ENCODE measurements at regions not wholly inside any gene's neighbourhood (a gene's known extent, or its start where the extent isn't known, plus 50 kb on each side); places are given as distances from the start of the nearest gene placed in this dataset.
A peak's percentile ranks its signal among the peaks of the same experiment; 100 is the strongest.

DNA sequence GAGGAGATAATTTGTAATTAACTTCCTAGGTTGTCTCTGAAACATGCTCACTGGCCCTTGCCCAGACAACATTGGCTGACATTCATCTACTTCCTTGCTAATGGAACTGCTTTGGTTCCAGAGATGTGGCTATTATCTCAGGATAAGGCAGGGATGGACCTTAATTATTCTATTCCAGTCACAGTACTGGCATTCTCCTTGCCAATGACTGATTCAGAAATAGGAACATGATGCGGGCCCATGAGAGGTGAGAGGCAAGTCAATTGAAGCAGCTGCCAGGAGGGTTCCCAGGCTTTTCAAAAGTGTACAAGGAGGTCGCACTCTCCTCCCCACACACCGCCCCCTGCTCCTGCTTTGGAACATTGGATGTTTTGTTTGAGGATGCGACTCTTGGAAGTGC lies 109.6 kb upstream of the DGKB start:
- H3K27ac ChIP-seq: no peak overlapping the region
- H3K27me3 ChIP-seq: no peaks in the 10 kb centered on the region
- H3K4me1 ChIP-seq: peaks cover 5% of the 10 kb centered on the region
- H3K4me3 ChIP-seq: no peak overlapping the region
- no peak for ATAC-seq
- no peaks in the 10 kb centered on the region for H3K36me3 ChIP-seq (replicated peaks in 1 of 2; ENCODE audit: insufficient read depth in 1 of 2, low read depth in 2 of 2)
- DNase-seq: no peak
- H3K9me3 ChIP-seq: no peaks in the 10 kb centered on the region
- 87 to 88% methylated on average over 4 of the region's 4 CpGs for WGBS, 2 donors
- TF ChIP-seq CTCF (IDR thresholded peaks at IDR 0.05) (no peak), POLR2A (IDR thresholded peaks at IDR 0.05) (no peak)
- intact Hi-C loops (cut with DNase I): loop anchor here (10.0 kb wide), 1 partner anchor 287 kb away; no protein-coding TSS in a partner anchor

DNA sequence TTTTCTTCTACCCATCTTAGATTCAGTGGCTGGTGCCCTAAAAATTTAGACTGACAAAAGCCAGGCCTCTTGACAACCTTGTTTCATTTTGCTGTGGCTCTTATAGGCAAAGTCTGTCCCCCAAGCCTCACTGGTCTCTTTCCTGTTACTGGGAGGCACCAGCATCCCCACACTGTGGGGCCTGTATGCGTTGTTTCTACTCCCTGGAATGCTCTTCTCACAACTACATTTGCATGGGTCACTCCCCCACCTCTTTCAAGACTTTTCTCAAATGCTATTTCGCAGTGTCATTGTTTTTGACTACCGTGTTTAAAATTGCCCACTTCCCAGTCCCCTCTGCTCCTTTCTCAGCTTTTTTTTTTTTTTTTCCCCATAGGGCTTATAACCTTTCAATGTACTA lies 108.7 kb upstream of the DGKB start:
- Histone ChIP-seq H3K27ac (no peak overlapping the region), H3K9me3 (no peaks in the 10 kb centered on the region), H3K36me3 (replicated peaks in 1 of 2; ENCODE audit: insufficient read depth in 1 of 2, low read depth in 2 of 2) (no peaks in the 10 kb centered on the region), H3K27me3 (no peaks in the 10 kb centered on the region), H3K4me3 (no peak overlapping the region), H3K4me1 (peaks cover 5% of the 10 kb centered on the region)
- DNase-seq: no peak
- ATAC-seq: no peak
- TF ChIP-seq POLR2A (IDR thresholded peaks at IDR 0.05): no peak
- WGBS, 2 donors: 78 to 95% methylated on average over 3 of the region's 3 CpGs
- intact Hi-C loops (cut with DNase I): loop anchor here (10.0 kb wide), 1 partner anchor 286 kb away; no protein-coding TSS in a partner anchor

- ATAC-seq: no peak
- TF ChIP-seq CTCF (IDR thresholded peaks at IDR 0.05) (no peak), POLR2A (IDR thresholded peaks at IDR 0.05) (no peak)
- Histone ChIP-seq H3K27ac (no peak overlapping the region), H3K4me3 (no peak overlapping the region), H3K36me3 (replicated peaks in 1 of 2; ENCODE audit: insufficient read depth in 1 of 2, low read depth in 2 of 2) (no peaks in the 10 kb centered on the region), H3K9me3 (no peaks in the 10 kb centered on the region), H3K27me3 (no peaks in the 10 kb centered on the region), H3K4me1 (no peaks in the 10 kb centered on the region)
- peak in 1 of 4 donors; percentile 7 for DNase-seq
- WGBS, 2 donors: 76 to 81% methylated on average over 5 of the region's 5 CpGs
- intact Hi-C loops (cut with DNase I): no loop called here
These were observed 105.0 kb upstream of the DGKB start for GRCh38 chr7:15007507-15007906.

- Histone ChIP-seq H3K36me3 (replicated peaks in 1 of 2; ENCODE audit: insufficient read depth in 1 of 2, low read depth in 2 of 2) (no peaks in the 10 kb centered on the region), H3K27me3 (no peaks in the 10 kb centered on the region), H3K9me3 (no peaks in the 10 kb centered on the region), H3K4me3 (no peak overlapping the region), H3K27ac (no peak overlapping the region), H3K4me1 (no peaks in the 10 kb centered on the region)
- intact Hi-C loops (cut with DNase I): no loop called here
- TF ChIP-seq CTCF (IDR thresholded peaks at IDR 0.05) (no peak), POLR2A (IDR thresholded peaks at IDR 0.05) (no peak)
- DNase-seq: no peak
- ATAC-seq: no peak
- 72 to 87% methylated on average over 5 of the region's 5 CpGs for WGBS, 2 donors
These were observed 103.1 kb upstream of the DGKB start for GRCh38 chr7:15005672-15006071.

DNA sequence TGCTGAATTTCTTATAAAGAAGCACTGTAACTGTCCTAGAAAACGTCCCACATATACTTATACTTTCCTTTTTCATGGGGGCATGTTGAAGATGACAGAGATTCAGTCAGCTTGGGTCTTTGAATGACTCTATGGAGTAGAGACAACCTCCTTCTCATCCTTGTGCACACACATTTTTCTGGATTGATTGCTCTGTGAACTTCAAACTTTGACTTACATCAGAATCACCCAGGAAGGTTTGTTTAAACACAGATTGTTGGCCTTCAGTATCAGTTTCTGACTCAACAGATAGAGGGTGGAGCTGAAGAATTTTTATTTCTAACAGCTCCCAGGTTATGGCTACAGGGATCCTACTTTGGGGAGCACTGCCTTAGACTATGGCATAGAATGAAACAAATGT lies 97.6 kb upstream of the DGKB start:
- Histone ChIP-seq H3K9me3 (no peaks in the 10 kb centered on the region), H3K4me1 (no peaks in the 10 kb centered on the region), H3K27me3 (no peaks in the 10 kb centered on the region), H3K27ac (no peak overlapping the region), H3K4me3 (no peak overlapping the region), H3K36me3 (replicated peaks in 1 of 2; ENCODE audit: insufficient read depth in 1 of 2, low read depth in 2 of 2) (no peaks in the 10 kb centered on the region)
- no peak for TF ChIP-seq CTCF (IDR thresholded peaks at IDR 0.05)
- TF ChIP-seq POLR2A (IDR thresholded peaks at IDR 0.05): no peak
- DNase-seq (no peak), ATAC-seq (no peak)
- WGBS, 2 donors: 49 to 61% methylated on average over 1 of the region's 1 CpG
- intact Hi-C loops (cut with DNase I): no loop called here
